ENCODE measurements at regions not wholly inside any gene's neighbourhood (a gene's known extent, or its start where the extent isn't known, plus 50 kb on each side); places are given as distances from the start of the nearest gene placed in this dataset.

GRCh38 chr3:182739619-182740018 lies 53.7 kb upstream of the ATP11B start:
- Histone ChIP-seq H3K27me3 (ENCODE audit: control insufficient read depth, insufficient read depth, low read length) (no peaks in the 10 kb centered on the region), H3K36me3 (ENCODE audit: control insufficient read depth, insufficient read depth, low read length) (no peaks in the 10 kb centered on the region), H3K9me3 (ENCODE audit: control insufficient read depth, low read depth, low read length) (no peaks in the 10 kb centered on the region), H3K4me3 (ENCODE audit: low read length) (no peak overlapping the region), H3K27ac (ENCODE audit: low read length) (no peak overlapping the region), H3K4me1 (ENCODE audit: control insufficient read depth, insufficient read depth, low read length) (peaks cover 3% of the 10 kb centered on the region)
- 75% methylated on average over 1 of the region's 3 CpGs for WGBS (ENCODE audit: insufficient coverage, low lambda C conversion rate)
- no peak for DNase-seq

- peak in 1 of 2 donors; percentile 61 for DNase-seq
- Histone ChIP-seq H3K27ac (ENCODE audit: low read length) (no peak overlapping the region), H3K4me1 (ENCODE audit: control insufficient read depth, insufficient read depth, low read length) (peaks cover 3% of the 10 kb centered on the region), H3K36me3 (ENCODE audit: control insufficient read depth, insufficient read depth, low read length) (no peaks in the 10 kb centered on the region), H3K4me3 (ENCODE audit: low read length) (no peak overlapping the region), H3K9me3 (ENCODE audit: control insufficient read depth, low read depth, low read length) (no peaks in the 10 kb centered on the region), H3K27me3 (ENCODE audit: control insufficient read depth, insufficient read depth, low read length) (no peaks in the 10 kb centered on the region)
- 83% methylated on average over 1 of the region's 6 CpGs for WGBS (ENCODE audit: insufficient coverage, low lambda C conversion rate)
Measured at GRCh38 chr3:182740710-182741109, 52.6 kb upstream of the ATP11B start.

- Histone ChIP-seq H3K27ac (ENCODE audit: low read length) (no peak overlapping the region), H3K27me3 (ENCODE audit: control insufficient read depth, insufficient read depth, low read length) (no peaks in the 10 kb centered on the region), H3K4me3 (ENCODE audit: low read length) (no peak overlapping the region), H3K4me1 (ENCODE audit: control insufficient read depth, insufficient read depth, low read length) (peaks cover 3% of the 10 kb centered on the region), H3K9me3 (ENCODE audit: control insufficient read depth, low read depth, low read length) (no peaks in the 10 kb centered on the region), H3K36me3 (ENCODE audit: control insufficient read depth, insufficient read depth, low read length) (no peaks in the 10 kb centered on the region)
- DNase-seq: no peak
- no CpG with 5 or more reads among the region's 3 CpGs for WGBS (ENCODE audit: insufficient coverage, low lambda C conversion rate)
Measured at GRCh38 chr3:182741214-182741613, 52.1 kb upstream of the ATP11B start.
